H9 (cell line): ENCODE measurements at regions not wholly inside any gene's neighbourhood (a gene's known extent, or its start where the extent isn't known, plus 50 kb on each side); places are given as distances from the start of the nearest gene placed in this dataset.

Source experiments
- DNase-seq: peaks from one replicate; pipeline ENCODE4 v3.0.0-alpha.2; 2017
- H2AFZ ChIP-seq: one replicate; pipeline ENCODE4 v1.6.1; 2013; ENCODE audit warnings: mild to moderate bottlenecking, low read length, control low read depth, moderate library complexity
- H2AK5ac ChIP-seq: 2 replicates; pipeline ENCODE4 v1.6.1; 2013; ENCODE audit warnings: low read length, control low read depth, mixed read lengths; ENCODE audit not compliant: insufficient read length
- H2BK120ac ChIP-seq: one replicate; pipeline ENCODE4 v1.6.1; 2013; ENCODE audit warnings: low read depth, mild to moderate bottlenecking, low read length, control low read depth, inconsistent platforms; ENCODE audit not compliant: poor library complexity, severe bottlenecking
- H2BK12ac ChIP-seq: 2 replicates; pipeline ENCODE4 v1.6.1; 2013; ENCODE audit warnings: low read length, control low read depth, mixed read lengths, low read depth; ENCODE audit not compliant: insufficient read length
- H2BK15ac ChIP-seq: 2 replicates; pipeline ENCODE4 v1.6.1; 2013; ENCODE audit warnings: low read depth, low read length, control low read depth
- H2BK20ac ChIP-seq: one replicate; pipeline ENCODE4 v1.6.1; 2013; ENCODE audit warnings: low read depth, mild to moderate bottlenecking, low read length, control low read depth, inconsistent platforms; ENCODE audit not compliant: poor library complexity, severe bottlenecking
- H2BK5ac ChIP-seq: 2 replicates; pipeline ENCODE4 v1.6.1; 2013; ENCODE audit warnings: low read length, control low read depth, mixed read lengths; ENCODE audit not compliant: insufficient read length
- H3K14ac ChIP-seq: 2 replicates; pipeline ENCODE4 v1.6.1; 2013; ENCODE audit warnings: low read length, control low read depth; ENCODE audit not compliant: insufficient read depth
- H3K18ac ChIP-seq: 2 replicates; pipeline ENCODE4 v1.6.1; 2013; ENCODE audit warnings: low read depth, mild to moderate bottlenecking, mixed read lengths, low read length, control low read depth; ENCODE audit not compliant: insufficient read length
- H3K23ac ChIP-seq: 2 replicates; pipeline ENCODE4 v1.6.1; 2013; ENCODE audit warnings: low read length, control low read depth, mixed read lengths, low read depth; ENCODE audit not compliant: insufficient read length
- H3K23me2 ChIP-seq: 2 replicates; pipeline ENCODE4 v1.6.1; 2013; ENCODE audit warnings: low read depth, mild to moderate bottlenecking, mixed read lengths, low read length, control low read depth; ENCODE audit not compliant: insufficient read length, poor library complexity, severe bottlenecking
- H3K27ac ChIP-seq: 2 replicates; pipeline ENCODE4 v1.5.1; 2013; ENCODE audit warnings: low read length, control low read depth, mixed read lengths, low read depth; ENCODE audit not compliant: insufficient read length
- H3K27me3 ChIP-seq: 2 replicates; pipeline ENCODE4 v1.6.1; 2013; ENCODE audit warnings: low read length, control low read depth, inconsistent platforms; ENCODE audit not compliant: insufficient read depth
- H3K4ac ChIP-seq: 2 replicates; pipeline ENCODE4 v1.6.1; 2013; ENCODE audit warnings: low read depth, mild to moderate bottlenecking, control low read depth, inconsistent platforms, low read length, moderate library complexity
- H3K4me1 ChIP-seq: 2 replicates; pipeline ENCODE4 v1.6.1; 2013; ENCODE audit warnings: low read length, control low read depth, inconsistent platforms; ENCODE audit not compliant: insufficient read depth
- H3K4me2 ChIP-seq: 2 replicates; pipeline ENCODE4 v1.6.1; 2013; ENCODE audit warnings: low read length, control low read depth, mixed read lengths; ENCODE audit not compliant: insufficient read length, insufficient read depth
- H3K56ac ChIP-seq: 2 replicates; pipeline ENCODE4 v1.6.1; 2013; ENCODE audit warnings: low read depth, mild to moderate bottlenecking, mixed read lengths, low read length, control low read depth; ENCODE audit not compliant: insufficient read length
- H3K79me1 ChIP-seq: 2 replicates; pipeline ENCODE4 v1.6.1; 2013; ENCODE audit warnings: low read depth, mild to moderate bottlenecking, moderate library complexity, low read length, control low read depth, inconsistent platforms; ENCODE audit not compliant: insufficient read depth, poor library complexity, severe bottlenecking
- H3K79me2 ChIP-seq: 2 replicates; pipeline ENCODE4 v1.6.1; 2013; ENCODE audit warnings: low read length, control low read depth, inconsistent platforms; ENCODE audit not compliant: insufficient read depth
- H3K9ac ChIP-seq: 2 replicates; pipeline ENCODE4 v1.6.1; 2013; ENCODE audit warnings: low read length, control low read depth, mixed read lengths; ENCODE audit not compliant: insufficient read length; ENCODE audit errors: extremely low read depth
- H3K9me3 ChIP-seq: one replicate; pipeline ENCODE4 v1.6.1; 2013; ENCODE audit warnings: low read depth, low read length, inconsistent platforms; ENCODE audit not compliant: control insufficient read depth
- H3T11ph ChIP-seq: one replicate; pipeline ENCODE4 v1.6.1; 2013; ENCODE audit warnings: mild to moderate bottlenecking, low read length, control low read depth, inconsistent platforms
- H4K20me1 ChIP-seq: one replicate; pipeline ENCODE4 v1.6.1; 2013; ENCODE audit not compliant: control insufficient read depth, insufficient read length, insufficient read depth
- H4K5ac ChIP-seq: 2 replicates; pipeline ENCODE4 v1.6.1; 2013; ENCODE audit warnings: low read depth, mild to moderate bottlenecking, mixed read lengths, low read length, control low read depth; ENCODE audit not compliant: insufficient read length
- H4K8ac ChIP-seq: replicated peaks from 2 replicates; pipeline ENCODE4 v1.6.1; 2013; ENCODE audit warnings: low read length, control low read depth, mixed read lengths, low read depth; ENCODE audit not compliant: insufficient read length
- H4K91ac ChIP-seq: 2 replicates; pipeline ENCODE4 v1.6.1; 2013; ENCODE audit warnings: low read depth, mild to moderate bottlenecking, moderate library complexity, mixed read lengths, low read length, control low read depth; ENCODE audit not compliant: insufficient read length
- H3K27ac Mint-ChIP-seq, 3 experiments: 2 replicates in 2 of 3; 3 replicates in 1 of 3; pipeline ENCODE4 v1.8.0; 2020 to 2021; ENCODE audit warnings: mixed read lengths in 3 of 3, mild to moderate bottlenecking in 1 of 3, moderate library complexity in 1 of 3
- H3K27me3 Mint-ChIP-seq: 2 replicates; pipeline ENCODE4 v1.8.0; 2021; ENCODE audit warnings: low read depth, mild to moderate bottlenecking, moderate library complexity, mixed read lengths
- H3K36me3 Mint-ChIP-seq, 3 experiments: 2 replicates in 2 of 3; 3 replicates in 1 of 3; pipeline ENCODE4 v1.8.0; 2020 to 2021; ENCODE audit warnings: low read depth in 3 of 3, mixed read lengths in 3 of 3; ENCODE audit not compliant: insufficient read depth in 1 of 3
- H3K4me1 Mint-ChIP-seq, 2 experiments: 2 replicates each; pipeline ENCODE4 v1.8.0; 2020; ENCODE audit warnings: mixed read lengths in 2 of 2
- H3K4me3 Mint-ChIP-seq, 2 experiments: 2 replicates in 1 of 2; 3 replicates in 1 of 2; pipeline ENCODE4 v1.8.0; 2020 to 2021; ENCODE audit warnings: mild to moderate bottlenecking in 2 of 2, mixed read lengths in 2 of 2, moderate library complexity in 1 of 2
- H3K9me3 Mint-ChIP-seq, 2 experiments: 2 replicates in 1 of 2; 3 replicates in 1 of 2; pipeline ENCODE4 v1.8.0; 2020; ENCODE audit warnings: mild to moderate bottlenecking in 2 of 2, mixed read lengths in 2 of 2, moderate library complexity in 1 of 2
- CTCF ChIP-seq: fragments of 200-600 bp; sonication (generic); conservative IDR thresholded peaks from 3 replicates; pipeline ENCODE4 v1.8.0; 2021; ENCODE audit warnings: antibody characterized with exemption, mild to moderate bottlenecking

DNA sequence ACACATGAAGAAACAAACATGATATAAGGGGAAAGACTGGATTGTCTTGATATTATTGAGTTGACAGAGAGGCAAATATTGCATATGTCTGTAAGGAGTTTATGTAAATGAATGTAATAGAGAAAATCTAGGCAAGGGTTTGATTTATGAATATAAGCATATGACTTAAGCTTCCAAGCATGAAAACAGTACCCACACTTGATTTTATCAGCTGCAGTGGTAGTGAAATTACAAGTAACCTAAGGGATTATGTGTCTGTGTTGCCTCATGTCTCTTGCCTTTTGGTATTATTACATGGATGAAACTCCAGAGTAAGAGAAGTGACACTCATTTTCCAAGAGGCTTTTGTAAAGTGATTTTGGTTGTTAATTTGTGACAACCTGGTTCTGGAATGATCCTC, 1678.9 kb downstream of the KCNT2 start:
- Histone ChIP-seq H3K79me2 (no peaks in the 10 kb centered on the region), H4K8ac (no peak overlapping the region), H2AFZ (no peak overlapping the region), H3K4ac (no peak overlapping the region), H2BK5ac (no peak overlapping the region), H3T11ph (no peak overlapping the region), H3K27me3 (no peaks in the 10 kb centered on the region), H3K79me1 (no peaks in the 10 kb centered on the region), H3K23me2 (no peaks in the 10 kb centered on the region), H2AK5ac (no peak overlapping the region), H3K9ac (no peak overlapping the region), H3K4me1 (no peaks in the 10 kb centered on the region), H3K56ac (no peak overlapping the region), H3K27ac (no peak overlapping the region), H4K20me1 (no peaks in the 10 kb centered on the region), H2BK20ac (no peak overlapping the region), H3K23ac (no peak overlapping the region), H3K14ac (no peak overlapping the region), H4K91ac (no peak overlapping the region), H3K4me2 (no peak overlapping the region), H2BK120ac (no peak overlapping the region), H2BK12ac (no peak overlapping the region), H2BK15ac (no peak overlapping the region), H3K18ac (no peak overlapping the region), H3K9me3 (no peaks in the 10 kb centered on the region), H4K5ac (no peak overlapping the region)
- Mint-ChIP-seq H3K36me3 (no peaks in the 10 kb centered on the region), H3K27ac (no peak overlapping the region; a peak in 1 of 7 replicates), H3K27me3 (no peaks in the 10 kb centered on the region), H3K9me3 (no peaks in the 10 kb centered on the region; a peak in 2 of 5 replicates), H3K4me3 (no peak overlapping the region), H3K4me1 (no peaks in the 10 kb centered on the region)
- no peak for TF ChIP-seq CTCF
- no peak for DNase-seq
